ENCODE measurements at regions not wholly inside any gene's neighbourhood (a gene's known extent, or its start where the extent isn't known, plus 50 kb on each side); places are given as distances from the start of the nearest gene placed in this dataset.

DNA sequence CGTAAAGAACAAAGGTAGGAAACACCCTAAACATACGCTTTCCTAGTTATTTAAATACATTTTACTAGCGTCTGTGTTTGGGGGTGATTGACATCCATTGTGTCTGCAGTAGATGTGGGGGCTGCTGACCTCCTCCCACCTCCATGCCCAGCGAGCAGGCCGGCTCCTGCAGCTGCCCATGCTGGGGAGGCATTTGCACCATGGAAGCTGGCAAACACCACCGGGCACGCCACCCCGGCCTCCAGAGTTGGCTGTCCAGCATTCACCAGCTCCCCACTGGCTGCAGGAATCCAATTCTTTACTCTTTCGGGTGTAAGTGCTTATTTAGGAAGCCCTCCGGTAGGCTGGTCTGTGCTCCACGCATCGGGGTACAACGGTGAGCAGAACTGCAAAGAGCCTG, 115.4 kb upstream of the USP29 start:
- no peak for TF ChIP-seq EZH2 (IDR thresholded peaks at IDR 0.05; ENCODE audit: insufficient read depth, poor library complexity, severe bottlenecking)
- no peak for TF ChIP-seq EZH2phosphoT487 (IDR thresholded peaks at IDR 0.05; ENCODE audit: insufficient read depth, low read depth)

Measured in GM23248 (cell line).